Right lung (tissue), 2 donors: ENCODE measurements at regions not wholly inside any gene's neighbourhood (a gene's known extent, or its start where the extent isn't known, plus 50 kb on each side); places are given as distances from the start of the nearest gene placed in this dataset.

ENCODE experiments used
- DNase-seq, 2 donors: peaks; one replicate each; pipeline ENCODE4 v3.0.0-alpha.2; 2013

DNA sequence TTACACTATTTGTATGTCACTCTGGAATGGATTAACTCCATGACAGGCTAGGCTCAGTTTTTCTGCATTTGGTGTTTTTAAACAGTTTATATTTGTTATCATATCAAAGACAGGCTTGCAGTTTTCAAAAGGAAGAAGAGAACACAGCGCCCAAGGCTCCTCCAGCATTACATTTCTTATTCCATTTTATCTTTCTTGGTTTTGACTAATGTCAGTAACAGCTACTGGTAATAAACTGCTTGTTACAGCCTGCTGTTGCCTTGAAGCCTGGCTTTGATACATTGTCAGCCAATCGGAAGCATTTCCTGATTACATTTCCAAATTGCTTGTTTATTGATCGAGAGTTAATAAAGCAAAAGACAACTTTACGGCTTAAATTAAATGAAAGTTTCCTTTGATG lies 166.0 kb upstream of the MDFIC start:
- peak; percentile 13 to 34 for DNase-seq

DNA sequence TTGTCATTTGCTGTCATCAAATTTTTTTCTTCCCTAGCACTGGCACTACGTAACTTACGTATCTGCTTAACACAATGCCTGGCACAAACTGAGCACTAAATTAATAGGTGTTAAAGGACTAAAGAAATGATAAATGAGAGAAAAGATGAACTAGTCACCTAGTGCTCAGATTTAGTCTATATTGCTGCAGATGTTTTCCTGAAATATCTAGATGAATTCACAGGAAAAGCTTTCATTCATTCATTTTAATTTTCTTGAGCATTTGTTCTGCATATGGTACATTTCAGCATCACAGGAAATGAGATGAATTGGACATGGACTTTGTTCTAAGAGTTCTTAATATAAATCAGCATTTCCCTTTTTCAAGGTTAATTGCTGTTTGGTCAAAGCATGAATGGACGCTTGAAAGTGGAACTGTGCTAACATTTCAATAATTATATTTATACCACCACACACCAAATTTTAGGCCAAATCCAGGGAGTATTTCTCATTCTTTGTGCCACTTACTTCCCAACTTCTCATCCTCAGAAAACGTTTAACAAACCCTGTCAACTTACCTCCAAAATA lies 163.2 kb upstream of the MDFIC start:
- DNase-seq: no peak

DNA sequence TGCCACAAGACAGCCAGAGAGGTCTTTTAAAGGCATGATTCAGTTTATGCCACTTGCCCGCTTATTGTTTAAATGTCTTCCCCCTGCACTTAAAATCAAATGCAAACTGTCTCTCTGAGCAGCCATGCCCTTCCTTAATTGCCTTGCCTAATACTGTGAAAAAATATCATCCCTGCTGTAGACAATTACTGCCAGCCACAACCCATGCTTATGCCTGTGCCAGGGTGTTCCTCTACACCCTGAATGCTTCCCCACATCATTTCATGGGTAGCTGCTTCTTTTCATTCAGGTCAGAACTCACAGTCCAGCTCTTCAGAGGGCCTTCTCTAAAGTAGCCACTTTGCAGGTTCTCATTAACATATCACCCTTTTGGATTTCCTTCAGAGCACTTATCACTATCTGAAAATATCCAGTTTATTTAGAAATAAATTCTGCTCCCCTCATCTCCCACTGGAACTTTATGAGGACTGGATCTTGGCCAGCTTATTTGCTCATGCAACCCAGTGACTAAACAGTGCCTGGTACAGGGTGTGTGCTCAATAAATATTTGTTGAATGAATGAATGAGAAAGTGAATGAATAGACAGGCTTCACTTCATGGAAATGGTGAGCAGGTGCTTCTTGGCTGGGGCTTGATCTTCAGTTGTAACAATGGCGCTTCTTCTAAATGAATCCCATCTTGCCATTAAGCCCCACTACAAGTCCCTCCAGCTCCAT lies 162.4 kb upstream of the MDFIC start:
- no peak for DNase-seq

DNA sequence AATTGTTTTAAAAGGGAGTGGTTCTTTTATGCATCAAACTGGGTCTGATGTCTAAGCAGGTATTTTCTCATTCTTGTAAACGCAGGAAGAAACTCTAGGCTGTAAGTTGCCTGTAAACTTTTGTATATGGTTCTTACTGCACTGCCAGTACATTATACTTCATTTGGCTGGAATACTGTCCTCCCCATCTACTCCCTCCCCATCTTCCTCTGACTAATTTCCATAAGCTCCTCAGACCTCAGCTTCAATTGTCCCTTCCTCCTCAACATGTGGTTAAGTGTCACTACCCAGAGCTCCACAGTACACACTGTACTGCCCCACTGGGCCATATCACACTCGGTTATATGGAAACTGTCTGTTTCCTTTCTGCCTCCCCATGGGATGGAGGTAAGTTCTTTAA lies 161.4 kb upstream of the MDFIC start:
- DNase-seq: no peak

DNA sequence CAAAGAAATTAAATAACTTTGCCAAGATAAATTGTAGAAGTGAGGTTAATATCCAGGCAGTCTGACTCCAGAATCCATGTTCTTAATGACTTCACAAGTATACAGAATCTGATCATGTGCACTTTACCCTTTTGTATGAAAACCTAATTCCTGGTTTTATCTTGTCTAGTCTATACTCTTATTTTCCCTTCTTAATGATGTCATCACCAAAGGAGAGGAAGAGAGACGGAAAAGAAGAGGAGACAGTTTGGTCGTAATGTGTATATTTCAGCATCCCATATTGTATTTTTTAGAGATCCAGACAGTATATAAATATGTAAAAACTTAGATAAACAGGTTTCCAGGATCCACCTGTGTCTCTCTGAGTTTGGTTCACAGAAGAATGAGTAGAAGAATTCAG lies 159.9 kb upstream of the MDFIC start:
- no peak for DNase-seq

DNA sequence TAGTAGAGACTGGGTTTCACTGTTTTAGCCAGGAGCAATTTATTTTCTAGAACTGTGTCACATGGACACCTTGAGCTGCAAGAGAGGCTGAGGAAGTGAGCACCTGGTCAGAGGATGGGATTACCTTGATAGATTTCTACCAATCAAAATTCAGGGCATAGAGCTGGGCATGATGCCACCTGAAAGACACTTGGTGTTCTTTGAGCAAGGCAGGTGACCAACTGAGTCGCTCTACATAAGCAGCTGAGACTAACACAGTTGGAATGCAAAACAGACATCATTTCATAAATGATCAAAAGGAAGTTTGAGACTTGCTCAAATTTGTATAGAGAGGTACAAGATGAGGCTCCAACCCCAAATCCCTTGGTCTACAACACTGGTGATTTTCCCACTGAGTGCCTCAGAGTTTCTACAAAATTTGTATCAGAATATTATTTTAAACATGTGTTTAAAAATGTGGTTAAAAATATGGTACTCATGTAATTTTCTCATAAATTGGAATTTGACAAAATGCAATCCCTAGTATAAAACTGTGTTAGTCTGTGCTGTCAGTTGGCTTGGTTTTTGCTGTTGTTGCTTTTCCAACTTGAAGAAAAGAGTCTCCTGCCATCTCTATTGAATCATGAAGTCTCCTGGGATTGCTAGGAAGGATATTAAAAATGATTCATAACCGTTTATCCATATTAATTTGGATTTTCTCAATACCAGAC lies 156.4 kb upstream of the MDFIC start:
- no peak for DNase-seq

DNA sequence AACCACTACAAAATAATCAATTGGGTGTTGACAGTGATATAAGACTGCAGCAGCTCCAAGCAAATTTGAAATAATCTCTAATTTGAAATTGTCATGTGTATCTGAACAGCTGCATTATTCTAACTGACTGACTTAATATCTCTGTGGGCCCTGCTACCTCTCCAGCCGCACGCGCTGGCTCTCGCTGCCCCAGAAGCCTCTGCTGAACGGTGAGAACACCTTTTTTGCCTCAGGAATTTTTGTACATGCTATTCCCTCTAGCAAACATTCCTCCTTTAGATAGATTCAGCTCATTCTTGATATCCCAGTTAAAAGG lies 155.9 kb upstream of the MDFIC start:
- no peak for DNase-seq

DNA sequence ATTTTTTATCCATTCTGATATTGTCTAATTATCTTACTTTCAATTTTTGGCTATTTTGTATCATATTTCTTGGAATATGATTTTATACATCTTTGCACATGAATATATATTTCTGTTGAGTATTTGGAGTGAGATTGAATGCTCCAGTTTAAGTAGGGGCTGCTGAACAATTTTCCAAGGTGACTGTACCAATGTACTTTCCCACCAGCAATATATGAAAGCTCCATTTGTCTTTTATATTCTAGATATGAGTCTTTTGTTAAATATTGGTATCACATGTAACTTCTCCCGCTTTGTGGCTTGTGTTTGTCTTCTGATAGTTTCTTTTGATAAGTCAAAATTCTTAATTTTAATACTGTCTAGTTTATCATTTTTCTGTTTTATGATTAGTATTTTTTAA lies 144.6 kb upstream of the MDFIC start:
- no peak for DNase-seq

DNA sequence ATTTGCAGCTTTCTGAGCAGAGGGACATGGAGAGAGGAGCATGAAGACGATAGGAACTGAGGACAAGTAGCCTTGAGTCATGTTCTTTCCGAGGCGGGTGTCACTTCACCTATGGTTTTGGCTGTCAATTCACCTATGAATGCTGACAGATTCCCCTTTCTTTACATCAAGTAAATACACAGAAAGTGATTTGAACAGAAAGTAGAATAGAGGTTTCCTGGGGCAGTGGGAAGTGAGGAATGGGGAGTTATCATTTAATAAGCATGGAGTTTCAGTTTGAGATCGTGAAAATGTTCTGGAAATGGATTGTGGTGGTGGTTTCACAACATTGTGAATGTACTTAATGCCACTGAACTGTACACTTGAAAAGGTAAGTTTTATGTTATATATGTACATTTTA lies 138.4 kb upstream of the MDFIC start:
- no peak for DNase-seq

DNA sequence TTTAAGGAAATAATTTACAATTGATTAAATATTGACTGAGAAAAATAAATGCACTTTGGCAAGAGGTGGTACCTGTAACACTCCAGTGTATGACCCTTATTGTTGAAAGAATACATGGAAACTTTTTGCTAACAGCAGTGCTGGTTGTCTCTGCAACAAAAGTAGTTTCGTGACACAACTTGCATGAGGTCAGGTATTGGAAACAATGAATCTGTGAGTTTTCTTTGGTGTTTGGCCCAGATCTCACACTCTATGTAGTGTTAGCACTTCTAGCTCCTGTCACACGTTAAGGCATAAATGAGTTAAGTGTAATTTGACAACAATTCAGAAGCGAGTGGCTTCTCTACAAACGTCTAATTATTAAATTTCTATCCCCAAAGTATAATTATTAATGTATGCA lies 137.7 kb upstream of the MDFIC start:
- no peak for DNase-seq

DNA sequence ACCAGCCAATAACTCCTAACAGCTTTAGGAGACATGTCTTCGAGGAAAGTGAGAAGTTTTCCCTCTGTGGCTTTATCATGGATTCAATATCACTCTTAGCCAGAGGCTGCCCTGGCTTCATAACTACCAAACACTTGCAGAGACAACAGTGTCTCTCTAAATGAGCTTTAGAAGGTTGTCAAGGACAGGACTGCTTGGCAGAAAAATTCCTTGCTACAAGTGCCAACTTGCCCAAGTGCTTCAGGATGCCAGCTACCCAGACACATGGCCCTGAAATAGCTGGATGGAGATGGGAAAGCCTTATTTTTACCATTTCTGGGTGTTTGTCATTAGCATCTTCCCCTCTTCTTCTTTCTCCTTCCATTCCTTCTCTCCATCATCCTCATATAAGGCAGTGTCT lies 137.1 kb upstream of the MDFIC start:
- DNase-seq: no peak

DNA sequence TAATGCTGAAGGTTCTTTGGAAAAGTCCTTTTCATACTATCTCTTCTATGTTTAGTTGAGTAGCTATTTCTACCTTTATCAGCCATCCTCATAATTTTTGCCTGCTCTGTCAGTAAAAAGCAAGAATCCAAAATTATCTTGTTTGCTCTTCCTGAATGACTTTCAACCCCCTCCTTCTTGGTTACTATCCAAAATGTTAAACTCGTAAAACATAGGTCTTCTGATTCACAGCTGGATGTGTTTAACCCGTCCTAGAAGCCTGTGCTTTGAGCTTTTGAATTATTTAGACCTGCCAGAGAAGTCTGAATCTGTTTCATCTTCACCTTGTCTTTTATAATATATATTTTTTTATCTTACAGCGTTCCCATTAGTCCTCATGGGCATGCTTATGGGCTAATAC lies 136.4 kb upstream of the MDFIC start:
- DNase-seq: no peak

DNA sequence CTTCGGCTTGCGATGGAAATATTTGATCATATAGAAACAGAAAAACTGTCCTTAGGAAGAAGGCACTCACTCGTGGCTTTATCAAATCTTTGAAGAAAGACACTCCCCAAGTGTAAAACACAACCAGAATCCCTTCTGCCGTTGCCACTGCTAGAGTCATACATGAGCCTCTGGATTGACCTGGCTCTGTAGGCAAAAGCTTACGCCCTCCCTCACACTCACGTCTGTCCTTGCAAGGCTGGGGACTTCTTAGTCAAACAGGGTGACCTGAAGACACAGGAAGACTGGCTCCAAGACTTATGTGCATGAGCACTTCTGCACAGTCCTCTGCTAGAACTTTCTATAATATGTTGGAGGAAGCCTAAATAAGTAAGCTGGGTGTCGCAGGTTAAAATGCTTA lies 135.4 kb upstream of the MDFIC start:
- DNase-seq: no peak

DNA sequence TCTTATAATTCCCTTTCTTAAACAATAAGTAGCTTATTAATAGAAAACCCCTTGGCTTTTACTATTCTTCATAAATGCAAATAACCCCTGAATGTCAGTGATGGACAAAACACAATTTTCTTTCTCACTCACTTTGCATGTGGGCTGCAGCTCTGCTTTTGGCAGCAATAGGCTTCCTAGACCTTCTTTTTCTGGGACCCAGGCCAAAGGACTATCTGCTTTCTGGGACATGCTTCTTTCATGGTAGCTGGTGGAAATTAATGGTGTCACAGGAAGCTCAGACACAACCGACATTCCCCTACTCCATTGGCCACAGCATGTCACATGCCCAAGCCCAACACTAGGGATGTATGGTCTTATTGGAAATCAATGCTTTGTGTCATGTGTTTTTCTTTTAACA lies 134.3 kb upstream of the MDFIC start:
- no peak for DNase-seq

DNA sequence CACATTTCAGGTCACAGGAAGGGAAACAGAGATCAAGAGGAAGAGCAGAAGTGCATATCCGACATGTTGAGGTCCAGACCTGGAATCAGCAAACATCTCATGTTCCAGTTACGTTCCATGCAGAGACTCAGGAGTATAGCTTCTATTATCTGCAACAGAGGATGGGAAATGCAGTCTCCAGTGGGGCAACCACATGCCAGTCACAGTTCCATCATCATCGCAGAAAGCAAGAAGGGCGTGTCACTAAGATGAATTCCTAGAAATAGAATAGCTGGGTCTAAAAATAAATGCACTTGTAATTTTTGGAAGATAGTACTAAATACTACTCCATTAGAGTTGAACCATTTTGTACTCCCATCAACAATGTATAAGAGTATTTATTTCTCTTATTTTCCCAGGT lies 133.2 kb upstream of the MDFIC start:
- DNase-seq: no peak

DNA sequence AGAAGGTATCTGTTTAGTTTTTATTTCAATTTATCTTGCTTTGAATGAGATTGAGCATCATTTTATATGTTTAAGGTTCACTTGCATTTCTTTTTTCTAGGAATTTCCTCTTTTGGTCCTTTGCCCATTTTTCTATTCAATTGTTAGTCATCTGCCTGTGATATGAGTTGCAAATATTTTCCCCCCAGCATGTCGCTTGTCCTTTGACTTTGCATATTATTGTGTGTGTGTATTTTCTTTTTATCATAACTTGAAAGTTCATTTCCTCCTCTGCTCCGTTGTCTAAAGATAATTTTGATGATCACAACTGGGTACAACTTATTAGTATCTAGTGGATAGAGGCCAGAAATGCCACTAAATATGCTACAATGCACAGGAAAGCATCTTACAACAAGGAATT lies 132.7 kb upstream of the MDFIC start:
- DNase-seq: peak in 1 of 2 donors; percentile 1

DNA sequence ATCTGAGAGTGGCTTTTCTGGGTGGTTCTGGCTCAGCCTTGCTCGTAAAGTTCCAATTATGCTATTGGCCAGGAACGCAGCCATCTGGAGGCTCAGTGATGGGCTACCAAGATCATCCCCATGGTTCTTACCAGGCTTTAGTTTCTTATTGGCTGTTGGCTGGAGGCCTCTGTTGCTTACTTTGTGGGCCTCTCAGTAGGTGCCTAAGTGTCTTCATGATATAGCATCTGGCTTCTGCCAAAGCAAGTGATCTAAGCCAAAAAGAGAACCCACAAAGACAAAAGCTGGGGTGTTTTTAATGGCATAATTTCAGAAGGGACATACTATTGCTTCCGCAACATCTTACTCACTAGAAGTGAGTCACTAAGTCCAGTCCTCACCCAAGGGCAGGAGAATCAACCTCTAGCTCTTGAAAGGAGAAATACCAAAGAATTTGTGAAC lies 132.0 kb upstream of the MDFIC start:
- no peak for DNase-seq

DNA sequence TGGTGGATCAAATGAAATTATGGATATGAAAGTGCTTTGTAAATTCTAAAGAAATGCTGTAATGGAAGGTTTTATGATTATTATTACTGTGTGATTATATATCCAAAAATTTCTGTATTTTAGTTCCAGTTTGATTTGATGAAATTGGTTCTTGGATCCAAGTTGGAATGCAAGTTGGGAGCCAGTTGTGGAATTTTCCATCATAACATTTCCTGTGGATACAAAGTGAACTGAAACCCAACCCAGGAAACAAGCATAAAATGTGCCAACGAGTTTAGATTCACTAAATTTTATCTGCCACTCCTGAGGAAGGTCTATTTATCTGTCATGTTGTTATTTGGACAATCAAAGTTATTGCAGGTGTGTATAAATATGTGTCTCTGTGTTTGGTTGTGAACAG lies 131.4 kb upstream of the MDFIC start:
- no peak for DNase-seq

DNA sequence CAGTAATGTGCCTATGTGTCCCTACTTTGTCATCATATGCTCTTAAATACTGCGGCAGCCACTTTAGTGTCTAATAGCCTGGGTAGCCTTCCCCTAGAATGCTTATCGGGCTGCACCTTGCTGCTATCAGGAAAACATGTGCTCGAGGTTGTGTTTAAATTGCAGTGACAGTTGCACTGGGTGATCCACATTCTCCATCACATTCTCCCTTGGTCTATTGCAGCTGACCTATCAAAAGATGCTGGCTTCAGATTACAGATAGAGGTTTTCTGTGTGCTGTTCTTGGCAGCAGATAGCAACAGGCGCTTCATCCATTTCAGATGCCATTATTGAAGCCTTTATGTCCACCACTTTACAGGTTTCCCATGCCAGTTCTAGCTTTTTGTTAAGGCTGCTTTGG lies 130.1 kb upstream of the MDFIC start:
- DNase-seq: no peak

DNA sequence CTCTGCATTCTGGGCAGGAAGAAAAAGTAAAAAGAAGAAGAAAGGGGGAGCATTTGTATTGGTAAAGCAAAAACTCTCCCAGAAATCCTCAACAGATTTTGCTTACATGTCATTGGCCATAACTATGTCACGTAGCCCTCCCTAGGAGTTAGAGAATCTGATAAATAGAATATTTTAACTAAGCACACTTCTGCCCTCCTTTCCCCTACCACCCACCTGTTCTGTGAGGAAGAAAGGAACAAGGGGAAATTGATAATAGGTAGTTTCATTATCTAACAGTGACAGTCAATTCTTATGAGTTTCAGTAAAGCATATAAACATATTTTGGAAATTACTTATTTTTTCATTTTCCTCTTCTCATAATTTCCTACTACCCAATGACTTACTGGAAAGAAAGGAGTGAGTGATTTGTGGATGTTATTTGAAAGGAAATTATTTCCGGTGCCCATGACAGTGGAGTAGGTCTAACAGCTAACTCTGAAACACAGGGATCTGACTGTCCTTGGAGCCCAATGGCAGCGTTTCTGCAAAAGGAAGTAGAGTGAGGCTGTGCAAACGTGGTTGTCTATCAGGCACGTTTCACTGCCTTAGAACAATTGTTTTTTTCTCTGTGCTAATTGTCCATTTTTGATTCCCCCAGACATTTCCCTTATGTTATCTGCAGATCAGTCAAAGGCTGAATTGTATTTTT lies 128.6 kb upstream of the MDFIC start:
- DNase-seq: no peak

DNA sequence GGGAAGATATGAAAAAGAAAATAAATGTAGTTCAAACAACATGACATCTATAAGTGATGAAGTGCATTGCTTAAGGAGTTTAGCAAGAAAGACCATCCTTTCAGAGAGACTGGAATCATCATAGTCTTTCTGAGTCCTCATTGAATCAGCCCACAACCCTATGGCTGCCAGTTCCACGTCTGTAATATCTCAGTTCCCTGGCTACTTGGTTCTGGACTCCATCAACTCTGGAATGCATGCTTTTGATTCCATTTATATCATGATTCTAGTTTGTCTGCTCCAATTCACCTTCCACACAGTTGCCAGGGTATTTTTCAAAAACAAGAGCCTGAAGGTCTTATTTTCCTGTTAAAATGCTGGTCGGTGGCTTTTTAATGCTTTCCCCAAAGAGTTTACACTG lies 126.4 kb upstream of the MDFIC start:
- DNase-seq: no peak

DNA sequence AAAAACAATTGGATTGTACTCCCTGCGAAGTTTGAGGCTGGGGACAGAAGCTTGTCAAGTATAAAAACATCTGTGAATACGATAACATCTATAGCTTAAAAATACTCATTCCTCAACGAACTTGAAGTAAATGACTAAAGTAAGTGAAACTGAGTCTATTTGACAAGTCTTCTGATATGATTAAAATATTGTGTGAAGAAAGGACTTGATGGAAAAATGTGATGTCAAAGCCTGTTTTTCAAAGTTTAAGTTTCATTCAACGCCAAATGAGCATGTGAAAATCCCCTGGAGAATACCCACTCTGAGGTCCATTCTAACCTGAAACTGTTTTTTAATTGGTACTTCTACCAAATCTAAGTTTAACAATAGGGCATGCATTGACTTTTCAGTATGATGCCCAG lies 122.3 kb upstream of the MDFIC start:
- no peak for DNase-seq

DNA sequence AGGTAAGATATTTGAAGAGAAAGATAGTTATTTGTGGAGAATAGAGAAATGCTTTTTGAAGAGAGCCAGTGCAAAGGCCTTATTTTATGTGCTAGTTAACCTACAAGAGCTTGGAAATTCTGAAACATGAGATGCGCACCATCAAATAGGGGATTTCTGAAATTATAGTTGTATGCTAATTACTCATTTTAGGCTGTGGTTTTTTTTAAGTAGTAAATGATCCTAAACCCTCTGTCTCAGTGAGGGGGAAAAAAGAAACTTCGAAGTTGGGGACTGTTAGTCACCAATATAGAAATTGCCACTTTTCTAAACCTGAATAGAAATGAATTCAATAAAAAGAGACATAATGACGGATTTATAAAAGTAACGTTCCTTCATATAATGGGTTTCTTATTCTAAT lies 119.3 kb upstream of the MDFIC start:
- no peak for DNase-seq
